Urinary bladder (tissue), 3 donors: ENCODE measurements at regions not wholly inside any gene's neighbourhood (a gene's known extent, or its start where the extent isn't known, plus 50 kb on each side); places are given as distances from the start of the nearest gene placed in this dataset.

Experiments used
- DNase-seq: peaks from one replicate; pipeline ENCODE4 v3.0.0-alpha.2; 2015; ENCODE audit errors: extremely low spot score
- H3K27ac ChIP-seq: one replicate; pipeline ENCODE4 v1.5.1; 2013; ENCODE audit warnings: low read depth, mild to moderate bottlenecking, moderate library complexity
- H3K36me3 ChIP-seq: one replicate; pipeline ENCODE4 v1.6.1; 2013; ENCODE audit warnings: mild to moderate bottlenecking, moderate library complexity; ENCODE audit not compliant: insufficient read depth
- H3K4me1 ChIP-seq: one replicate; pipeline ENCODE4 v1.6.1; 2013; ENCODE audit warnings: mild to moderate bottlenecking, moderate library complexity; ENCODE audit not compliant: insufficient read depth
- H3K4me3 ChIP-seq: one replicate; pipeline ENCODE4 v1.5.1; 2013; ENCODE audit warnings: low read depth, low read length
- WGBS: extraction: QIAGEN DNeasy Blood & Tissue Kit; methylation state at CpG from one replicate; pipeline ENCODE4 v1.1.7; 2013; 5-methylcytosine and 5-hydroxymethylcytosine counted together
- donor health status: healthy with polysubstance abuse.
- donor health status: healthy.

GRCh38 chr3:152516216-152516615 is 247.5 kb downstream of the MBNL1 start:
- 92% methylated on average over 3 of the region's 3 CpGs for WGBS
- Histone ChIP-seq H3K4me3 (no peak overlapping the region), H3K36me3 (no peaks in the 10 kb centered on the region), H3K4me1 (no peaks in the 10 kb centered on the region), H3K27ac (no peak overlapping the region)
- no peak for DNase-seq

GRCh38 chr3:152517502-152517901 is 248.8 kb downstream of the MBNL1 start:
- no peaks in the 10 kb centered on the region for H3K36me3 ChIP-seq
- no peaks in the 10 kb centered on the region for H3K4me1 ChIP-seq
- no peak overlapping the region for H3K27ac ChIP-seq
- WGBS: 58% methylated on average over 2 of the region's 2 CpGs
- no peak overlapping the region for H3K4me3 ChIP-seq
- no peak for DNase-seq

- H3K27ac ChIP-seq: peak overlapping the region; percentile 38
- WGBS: 97% methylated on average over 2 of the region's 2 CpGs
- H3K4me1 ChIP-seq: no peaks in the 10 kb centered on the region
Observed at GRCh38 chr3:152518346-152518745, 249.6 kb downstream of the MBNL1 start.

GRCh38 chr3:152519376-152519775 is 250.6 kb downstream of the MBNL1 start:
- no peak for DNase-seq
- Histone ChIP-seq H3K36me3 (no peaks in the 10 kb centered on the region), H3K27ac (no peak overlapping the region)

More at GRCh38 chr3:152518346-152518745, 249.6 kb downstream of the MBNL1 start:
- H3K36me3 ChIP-seq: no peaks in the 10 kb centered on the region
- no peak overlapping the region for H3K4me3 ChIP-seq
- no peak for DNase-seq

GRCh38 chr3:152522036-152522435 is 253.3 kb downstream of the MBNL1 start:
- no peak overlapping the region for H3K4me3 ChIP-seq
- DNase-seq: no peak
- H3K27ac ChIP-seq: no peak overlapping the region
- H3K36me3 ChIP-seq: no peaks in the 10 kb centered on the region
- no peaks in the 10 kb centered on the region for H3K4me1 ChIP-seq
- WGBS: 97% methylated on average over 1 of the region's 1 CpG

More at GRCh38 chr3:152519376-152519775, 250.6 kb downstream of the MBNL1 start:
- no peaks in the 10 kb centered on the region for H3K4me1 ChIP-seq
- no peak overlapping the region for H3K4me3 ChIP-seq

GRCh38 chr3:152524198-152525140 is 255.7 kb downstream of the MBNL1 start:
- 65% methylated on average over 3 of the region's 3 CpGs for WGBS
- H3K27ac ChIP-seq: no peak overlapping the region
- DNase-seq: no peak
- no peak overlapping the region for H3K4me3 ChIP-seq
- no peaks in the 10 kb centered on the region for H3K4me1 ChIP-seq
- no peaks in the 10 kb centered on the region for H3K36me3 ChIP-seq

- no peaks in the 10 kb centered on the region for H3K4me1 ChIP-seq
- DNase-seq: no peak
- H3K4me3 ChIP-seq: no peak overlapping the region
- no peak overlapping the region for H3K27ac ChIP-seq
- no peaks in the 10 kb centered on the region for H3K36me3 ChIP-seq
Observed at GRCh38 chr3:152531717-152532116, 263.0 kb downstream of the MBNL1 start.

- Histone ChIP-seq H3K4me3 (no peak overlapping the region), H3K36me3 (no peaks in the 10 kb centered on the region), H3K4me1 (no peaks in the 10 kb centered on the region), H3K27ac (no peak overlapping the region)
- WGBS: 93% methylated on average over 1 of the region's 1 CpG
- DNase-seq: no peak
Observed at GRCh38 chr3:152538518-152538917, 269.8 kb downstream of the MBNL1 start.

GRCh38 chr3:152539191-152539764 is 270.5 kb downstream of the MBNL1 start:
- Histone ChIP-seq H3K4me3 (no peak overlapping the region), H3K36me3 (no peaks in the 10 kb centered on the region), H3K4me1 (no peaks in the 10 kb centered on the region), H3K27ac (no peak overlapping the region)
- WGBS: 93% methylated on average over 2 of the region's 2 CpGs
- DNase-seq: no peak

- no peak for DNase-seq
- no peaks in the 10 kb centered on the region for H3K36me3 ChIP-seq
- H3K4me3 ChIP-seq: no peak overlapping the region
Observed at GRCh38 chr3:152540120-152540519, 271.4 kb downstream of the MBNL1 start.

GRCh38 chr3:152547153-152547552 is 278.4 kb downstream of the MBNL1 start:
- H3K36me3 ChIP-seq: no peaks in the 10 kb centered on the region
- no peak overlapping the region for H3K4me3 ChIP-seq
- DNase-seq: no peak
- 100% methylated on average over 1 of the region's 1 CpG for WGBS
- H3K4me1 ChIP-seq: no peaks in the 10 kb centered on the region
- no peak overlapping the region for H3K27ac ChIP-seq

More at GRCh38 chr3:152540120-152540519, 271.4 kb downstream of the MBNL1 start:
- no peaks in the 10 kb centered on the region for H3K4me1 ChIP-seq
- H3K27ac ChIP-seq: no peak overlapping the region

- no peak for DNase-seq
- Histone ChIP-seq H3K4me3 (no peak overlapping the region), H3K36me3 (no peaks in the 10 kb centered on the region), H3K27ac (no peak overlapping the region), H3K4me1 (no peaks in the 10 kb centered on the region)
Observed at GRCh38 chr3:152549263-152549662, 280.5 kb downstream of the MBNL1 start.

GRCh38 chr3:152550284-152550683 is 281.6 kb downstream of the MBNL1 start:
- no peak for DNase-seq
- Histone ChIP-seq H3K4me3 (no peak overlapping the region), H3K27ac (no peak overlapping the region), H3K36me3 (no peaks in the 10 kb centered on the region), H3K4me1 (no peaks in the 10 kb centered on the region)
- WGBS: 98% methylated on average over 1 of the region's 1 CpG

GRCh38 chr3:152554980-152555379 is 280.0 kb upstream of the P2RY1 start:
- H3K27ac ChIP-seq: no peak overlapping the region
- no peak for DNase-seq
- 64% methylated on average over 3 of the region's 3 CpGs for WGBS

More at GRCh38 chr3:152554980-152555379, 280.0 kb upstream of the P2RY1 start:
- H3K4me3 ChIP-seq: no peak overlapping the region
- H3K36me3 ChIP-seq: no peaks in the 10 kb centered on the region
- no peaks in the 10 kb centered on the region for H3K4me1 ChIP-seq
